Endothelial cell of umbilical vein (primary cell): ENCODE measurements at regions not wholly inside any gene's neighbourhood (a gene's known extent, or its start where the extent isn't known, plus 50 kb on each side); places are given as distances from the start of the nearest gene placed in this dataset.
A peak's percentile ranks its signal among the peaks of the same experiment; 100 is the strongest.

Experiments
- BruUV-seq: library from RNA; stranded (reverse); fragments of 400-500 nt; replicated peaks from 2 replicates; lab custom pipeline; 2021; lab: Mats Ljungman, UMichigan
- CTCF ChIA-PET: fragments of 300-600, 350-600 bp; sonication (Branson Sonifier 250); formaldehyde crosslinking; loops from one replicate; lab custom pipeline; 2021; ENCODE audit warnings: antibody characterized with exemption, inconsistent platforms; lab: Charles Lee
- POLR2A ChIA-PET: fragments of 300-600, 350-600 bp; sonication (Branson Sonifier 250); formaldehyde crosslinking; loops from one replicate; lab custom pipeline; 2021; ENCODE audit warnings: antibody characterized with exemption, inconsistent platforms; lab: Charles Lee
- DNase-seq: peaks from one replicate; pipeline ENCODE4 v3.0.0-alpha.2; 2011; ENCODE audit warnings: low read depth, low spot score
- FAIRE-seq: peaks from 2 replicates; lab custom pipeline; 2011; peaks lifted over from hg19 to GRCh38; lab: Jason Lieb, UNC
- H2AFZ ChIP-seq: 2 replicates; pipeline ENCODE4 v1.6.0; 2012; ENCODE audit warnings: low read depth, low read length, control low read depth, inconsistent platforms
- H3K27ac ChIP-seq: 2 replicates; pipeline ENCODE4 v1.5.1; 2011; ENCODE audit warnings: low read depth, mild to moderate bottlenecking, control low read depth, low read length, moderate library complexity; ENCODE audit not compliant: insufficient read depth
- H3K27me3 ChIP-seq, 2 experiments: 2 replicates each; pipeline versions ENCODE4 v1.6.0 to v1.6.1; 2011; ENCODE audit warnings: low read length in 2 of 2, mixed read lengths in 1 of 2; ENCODE audit not compliant: control insufficient read depth in 2 of 2, insufficient read depth in 2 of 2
- H3K36me3 ChIP-seq, 2 experiments: 2 replicates in 1 of 2; 3 replicates in 1 of 2; pipeline ENCODE4 v1.5.1; 2011; ENCODE audit warnings: low read length in 2 of 2, mild to moderate bottlenecking in 1 of 2, moderate library complexity in 1 of 2; ENCODE audit not compliant: control insufficient read depth in 2 of 2, insufficient read depth in 2 of 2; ENCODE audit errors: extremely low read depth in 1 of 2
- H3K4me1 ChIP-seq: 3 replicates; pipeline ENCODE4 v1.5.1; 2011; ENCODE audit warnings: mild to moderate bottlenecking, low read length; ENCODE audit not compliant: control insufficient read depth, insufficient read depth; ENCODE audit errors: extremely low read depth
- H3K4me2 ChIP-seq: 2 replicates; pipeline ENCODE4 v1.6.1; 2011; ENCODE audit warnings: low read length, control low read depth, mixed read lengths; ENCODE audit not compliant: insufficient read depth
- H3K4me3 ChIP-seq, 3 experiments: fragments of 200-600 bp in 1 of 3; sonication (generic), shearing (Covaris generic) in 1 of 3; replicated peaks in 1 of 3; 2 replicates each; pipeline ENCODE4 v1.5.1; 2011 to 2016; ENCODE audit warnings: control low read depth in 3 of 3, low read length in 3 of 3, mild to moderate bottlenecking in 2 of 3, inconsistent platforms in 1 of 3, low read depth in 1 of 3, moderate library complexity in 1 of 3; ENCODE audit not compliant: insufficient read depth in 1 of 3
- H3K79me2 ChIP-seq: 2 replicates; pipeline ENCODE4 v1.6.0; 2012; ENCODE audit warnings: low read length, inconsistent platforms; ENCODE audit not compliant: control insufficient read depth, insufficient read depth
- H3K9ac ChIP-seq: replicated peaks from 2 replicates; pipeline ENCODE3; 2011; ENCODE audit warnings: low read length, control low read depth; ENCODE audit not compliant: insufficient read depth; ENCODE audit errors: extremely low read depth
- H3K9me1 ChIP-seq: replicated peaks from 3 replicates; pipeline ENCODE4 v1.6.0; 2011; ENCODE audit warnings: mild to moderate bottlenecking, low read length; ENCODE audit not compliant: control insufficient read depth, insufficient read depth; ENCODE audit errors: extremely low read depth
- H3K9me3 ChIP-seq: replicated peaks from 2 replicates; pipeline ENCODE4 v1.5.1; 2012; ENCODE audit warnings: low read length, inconsistent platforms; ENCODE audit not compliant: control insufficient read depth, insufficient read depth
- H4K20me1 ChIP-seq: replicated peaks from 2 replicates; pipeline ENCODE3; 2011; ENCODE audit warnings: mild to moderate bottlenecking, low read length; ENCODE audit not compliant: control insufficient read depth, insufficient read depth; ENCODE audit errors: extremely low read depth
- EZH2 ChIP-seq: IDR thresholded peaks from 2 replicates; pipeline ENCODE4 v1.6.1; 2012; ENCODE audit warnings: borderline replicate concordance, low read depth, mild to moderate bottlenecking, moderate library complexity, low read length, inconsistent platforms; ENCODE audit not compliant: severe bottlenecking
- GATA2 ChIP-seq: IDR thresholded peaks from 2 replicates; pipeline ENCODE4 v1.7.0; 2011; ENCODE audit warnings: low read depth, mild to moderate bottlenecking, moderate library complexity, mixed read lengths, low read length; ENCODE audit not compliant: insufficient read length, insufficient read depth
- JUN ChIP-seq: IDR thresholded peaks from 2 replicates; pipeline ENCODE4 v1.6.1; 2011; ENCODE audit warnings: borderline replicate concordance, low read depth; ENCODE audit not compliant: insufficient read length, insufficient read depth
- MYC ChIP-seq: IDR thresholded peaks from one replicate; pipeline ENCODE4 v1.6.1; 2011; ENCODE audit warnings: mild to moderate bottlenecking, low read depth, low read length
- POLR2AphosphoS5 ChIP-seq: IDR thresholded peaks from 2 replicates; pipeline ENCODE4 v1.6.1; 2012; ENCODE audit warnings: low read depth, mild to moderate bottlenecking, control low read depth, low read length, moderate library complexity; ENCODE audit not compliant: insufficient read depth
- dilution Hi-C: fragments of 300-500 bp; cut with MboI; formaldehyde crosslinking; loops from one replicate; pipeline ENCODE4 v1.15.0; 2019; ENCODE audit warnings: low sequenced_read_pairs; ENCODE audit not compliant: extremely low pct_ligation_motif_present
- intact Hi-C: fragments of 100-400 bp; cut with micrococcal nuclease; formaldehyde crosslinking; loops from one replicate; pipeline ENCODE4 v1.10.0; 2022
- TF ChIP-seq, protein P1 (sequence below): IDR thresholded peaks from 2 replicates; pipeline ENCODE4 v1.6.1; 2011; ENCODE audit not compliant: insufficient read depth, insufficient read length

DNA sequence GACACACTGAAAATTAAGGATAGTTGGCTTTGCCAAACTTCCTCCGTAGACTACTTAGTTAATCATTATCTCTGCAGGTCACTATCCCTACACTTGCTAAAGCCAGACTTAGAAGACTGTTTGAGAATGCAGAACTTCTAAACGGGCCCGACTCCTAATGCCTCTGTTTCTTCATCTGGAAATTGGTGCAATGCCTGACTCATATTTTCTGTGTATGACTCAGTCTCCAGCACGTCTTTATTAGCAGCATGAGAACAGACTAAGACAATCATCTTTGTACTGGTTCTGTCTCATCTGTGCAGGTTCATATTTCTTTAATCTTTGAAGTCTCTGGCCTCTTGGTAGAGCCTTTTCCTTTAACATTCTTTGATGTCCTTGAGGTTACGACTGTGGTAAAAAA lies 411.9 kb upstream of the ACTRT1 start:
- Histone ChIP-seq H3K4me1 (no peaks in the 10 kb centered on the region), H3K79me2 (no peaks in the 10 kb centered on the region), H3K9ac (no peak overlapping the region), H3K4me3 (no peak overlapping the region), H3K4me2 (no peak overlapping the region), H3K36me3 (no peaks in the 10 kb centered on the region), H2AFZ (no peak overlapping the region), H3K9me3 (no peaks in the 10 kb centered on the region), H3K9me1 (no peaks in the 10 kb centered on the region), H4K20me1 (no peaks in the 10 kb centered on the region), H3K27me3 (no peaks in the 10 kb centered on the region), H3K27ac (no peak overlapping the region)
- intact Hi-C loops (no loop called here), dilution Hi-C loops (no loop called here)
- no TSS peak for BruUV-seq
- FAIRE-seq (no peak), DNase-seq (no peak)
- ChIA-PET CTCF (no interaction called here), POLR2A (no interaction called here)
- TF ChIP-seq MYC, result no peak

GRCh38 chrX:128460835-128461234 lies 408.6 kb upstream of the ACTRT1 start:
- DNase-seq, result peak; percentile 1
- Histone ChIP-seq H3K27ac (no peak overlapping the region), H3K36me3 (no peaks in the 10 kb centered on the region), H3K27me3 (no peaks in the 10 kb centered on the region), H3K9me3 (no peaks in the 10 kb centered on the region), H3K4me3 (no peak overlapping the region), H3K4me1 (no peaks in the 10 kb centered on the region), H3K4me2 (no peak overlapping the region), H3K9ac (no peak overlapping the region), H4K20me1 (no peaks in the 10 kb centered on the region), H3K79me2 (no peaks in the 10 kb centered on the region), H2AFZ (no peak overlapping the region), H3K9me1 (no peaks in the 10 kb centered on the region)
- ChIA-PET POLR2A (no interaction called here), CTCF (no interaction called here)
- intact Hi-C loops, result no loop called here
- FAIRE-seq, result no peak
- TF ChIP-seq POLR2AphosphoS5 (no peak), GATA2 (no peak), EZH2 (no peak), JUN (no peak)
- TF ChIP-seq, protein P1, sequence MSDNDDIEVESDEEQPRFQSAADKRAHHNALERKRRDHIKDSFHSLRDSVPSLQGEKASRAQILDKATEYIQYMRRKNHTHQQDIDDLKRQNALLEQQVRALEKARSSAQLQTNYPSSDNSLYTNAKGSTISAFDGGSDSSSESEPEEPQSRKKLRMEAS, result no peak
- BruUV-seq, result no TSS peak
- dilution Hi-C loops, result no loop called here
